Heart right ventricle (tissue), 16 donors: ENCODE measurements at regions not wholly inside any gene's neighbourhood (a gene's known extent, or its start where the extent isn't known, plus 50 kb on each side); places are given as distances from the start of the nearest gene placed in this dataset.

Experiments used
- ATAC-seq, 8 donors: fragments of 200-7000 bp; cut with Tn5 transposase; one replicate each; pipeline ENCODE4 v1.9.1; 2020; ENCODE audit warnings: mild to moderate bottlenecking in 8 of 8, moderate library complexity in 8 of 8, moderate number of reproducible peaks in 1 of 8
- DNase-seq, 2 donors: peaks; one replicate each; pipeline ENCODE4 v3.0.0-alpha.2; 2020
- H3K27ac ChIP-seq, 10 donors: fragments of 200-600 bp; sonication (generic) in 2 of 10; one replicate each; pipeline versions ENCODE4 v1.5.0 to v1.8.0; 2020 to 2022; ENCODE audit warnings: mild to moderate bottlenecking in 3 of 10
- H3K27me3 ChIP-seq, 7 donors: fragments of 200-600 bp; one replicate each; pipeline ENCODE4 v1.8.0; 2021 to 2022; ENCODE audit warnings: mild to moderate bottlenecking in 2 of 7
- H3K36me3 ChIP-seq, 9 donors: fragments of 200-600 bp; sonication (generic) in 1 of 9; one replicate each; pipeline versions ENCODE4 v1.5.0 to v1.8.0; 2020 to 2022; ENCODE audit warnings: mild to moderate bottlenecking in 2 of 9
- H3K4me1 ChIP-seq, 9 donors: fragments of 200-600 bp; sonication (generic) in 1 of 9; one replicate each; pipeline versions ENCODE4 v1.5.0 to v1.8.0; 2020 to 2022; ENCODE audit warnings: mild to moderate bottlenecking in 4 of 9
- H3K4me3 ChIP-seq, 10 donors: fragments of 200-600 bp; sonication (generic) in 2 of 10; one replicate each; pipeline versions ENCODE4 v1.5.0 to v1.8.0; 2020 to 2022; ENCODE audit warnings: mild to moderate bottlenecking in 7 of 10, moderate library complexity in 2 of 10
- H3K9me3 ChIP-seq, 11 donors: fragments of 200-600 bp in 10 of 11; sonication (generic) in 2 of 11; one replicate each; pipeline versions ENCODE4 v1.5.0 to v1.8.0; 2013 to 2022; ENCODE audit warnings: mild to moderate bottlenecking in 2 of 11, control low read depth in 1 of 11, moderate library complexity in 1 of 11
- CTCF ChIP-seq, 9 donors: fragments of 200-600 bp; sonication (generic) in 2 of 9; IDR thresholded peaks; one replicate each; pipeline versions ENCODE4 v1.5.0 to v1.8.0; 2021 to 2022; ENCODE audit warnings: antibody characterized with exemption in 9 of 9, mild to moderate bottlenecking in 5 of 9, moderate library complexity in 1 of 9
- WGBS, 2 donors: extraction: QIAGEN DNeasy Blood & Tissue Kit; methylation state at CpG; one replicate each; pipeline ENCODE4 v1.1.7; 2013; ENCODE audit warnings: inconsistent platforms in 1 of 2; 5-methylcytosine and 5-hydroxymethylcytosine counted together
- intact Hi-C, 10 donors: fragments of 100-400 bp; cut with DNase I; formaldehyde crosslinking; loops; one replicate each; pipeline versions ENCODE4 v1.11.1 to v1.14.2; 2022
- donor health status: Arrhythmogenic right ventricular cardiomyopathy.
- donor health status: ischemic (EF 13 %, LVEDD 7.1; RV severe dilation, severe dysfunction).
- donor health status: healthy with polysubstance abuse.
- donor health status: DM: no; HTN: yes; CAD: no.
- donor health status: DM: no; HTN: no; CAD: no.
- donor health status: ischemic (EF 25% LVEDD 6.9; RV normal size, moderate dysfunction).
- donor health status: ischemic (EF 25% LVEDD 5.7; RV mildly dilated, moderate dysfunction).
- donor health status: healthy.
- donor health status: DM: yes; HTN: yes; CAD: no.
- donor health status: Ischemic cardiomyopathy.
- donor health status: ischemic (EF 35%, LVEDD 5.7; RV mildly dilated, moderate dysfunction).
- donor health status: nonischemic (EF 11% LVEDD 7.7; RV severe dilation, severe dysfunction).
- donor health status: DM: yes; HTN: yes; CAD: no.
- donor health status: PGD.
- donor health status: ischemic (EF 29% LVEDD 5.4; RV normal size, mild dysfunction).
- donor health status: nonischemic (EF 23%, LVEDD 6.1; RV moderate dilation, normal function).

- no peak overlapping the region for H3K27ac ChIP-seq
- ATAC-seq, result no peak
- H3K9me3 ChIP-seq, result peaks cover 0 to 16% (median 0%) of the 10 kb centered on the region in 11 donors
- intact Hi-C loops, result no loop called here
- H3K36me3 ChIP-seq, result no peaks in the 10 kb centered on the region
- no peak for TF ChIP-seq CTCF (IDR thresholded peaks at IDR 0.05)
- H3K27me3 ChIP-seq, result no peaks in the 10 kb centered on the region
- DNase-seq, result no peak
- 88 to 91% methylated on average over 13 of the region's 13 CpGs for WGBS, 2 donors
- no peak overlapping the region for H3K4me3 ChIP-seq
- H3K4me1 ChIP-seq, result peaks cover 0 to 13% (median 4%) of the 10 kb centered on the region in 9 donors
Measured at GRCh38 chr2:205857520-205858237, 175.4 kb downstream of the NRP2 start.

- 33 to 48% methylated on average over 3 of the region's 3 CpGs for WGBS, 2 donors
- intact Hi-C loops, result loop anchor here in 1 of 10 donors (1.0 kb wide), 1 partner anchor 16 kb away; no protein-coding TSS in a partner anchor
- ATAC-seq (peak; percentile 62 to 96 (median 86)), DNase-seq (peak in 1 of 2 donors; percentile 58)
- no peaks in the 10 kb centered on the region for H3K36me3 ChIP-seq
- H3K27me3 ChIP-seq, result peaks cover 0 to 3% (median 0%) of the 10 kb centered on the region in 7 donors
- H3K4me1 ChIP-seq, result peaks cover 0 to 3% (median 0%) of the 10 kb centered on the region in 9 donors
- H3K27ac ChIP-seq, result no peak overlapping the region
- TF ChIP-seq CTCF (IDR thresholded peaks at IDR 0.05), result no peak
- peaks cover 0 to 16% (median 0%) of the 10 kb centered on the region in 11 donors for H3K9me3 ChIP-seq
- no peak overlapping the region for H3K4me3 ChIP-seq
Measured at GRCh38 chr2:205852457-205852856, 170.2 kb downstream of the NRP2 start.

GRCh38 chr2:205850611-205851010 is 168.3 kb downstream of the NRP2 start:
- ATAC-seq (no peak), DNase-seq (no peak)
- H3K36me3 ChIP-seq, result no peaks in the 10 kb centered on the region
- intact Hi-C loops, result no loop called here
- peaks cover 0 to 10% (median 0%) of the 10 kb centered on the region in 11 donors for H3K9me3 ChIP-seq
- peaks cover 0 to 3% (median 0%) of the 10 kb centered on the region in 7 donors for H3K27me3 ChIP-seq
- H3K4me1 ChIP-seq, result peaks cover 0 to 3% (median 0%) of the 10 kb centered on the region in 9 donors
- 86 to 89% methylated on average over 5 of the region's 5 CpGs for WGBS, 2 donors
- no peak for TF ChIP-seq CTCF (IDR thresholded peaks at IDR 0.05)
- H3K4me3 ChIP-seq, result no peak overlapping the region
- no peak overlapping the region for H3K27ac ChIP-seq

GRCh38 chr2:205850132-205850531 is 167.8 kb downstream of the NRP2 start:
- H3K27ac ChIP-seq, result no peak overlapping the region
- no peak for DNase-seq
- peaks cover 0 to 3% (median 0%) of the 10 kb centered on the region in 9 donors for H3K4me1 ChIP-seq
- 77 to 80% methylated on average over 5 of the region's 5 CpGs for WGBS, 2 donors
- peaks cover 0 to 3% (median 0%) of the 10 kb centered on the region in 7 donors for H3K27me3 ChIP-seq
- H3K9me3 ChIP-seq, result peaks cover 0 to 7% (median 0%) of the 10 kb centered on the region in 11 donors
- no peaks in the 10 kb centered on the region for H3K36me3 ChIP-seq
- no peak for ATAC-seq
- intact Hi-C loops, result no loop called here
- no peak for TF ChIP-seq CTCF (IDR thresholded peaks at IDR 0.05)
- H3K4me3 ChIP-seq, result no peak overlapping the region
